ENCODE measurements at regions not wholly inside any gene's neighbourhood (a gene's known extent, or its start where the extent isn't known, plus 50 kb on each side); places are given as distances from the start of the nearest gene placed in this dataset.

DNA sequence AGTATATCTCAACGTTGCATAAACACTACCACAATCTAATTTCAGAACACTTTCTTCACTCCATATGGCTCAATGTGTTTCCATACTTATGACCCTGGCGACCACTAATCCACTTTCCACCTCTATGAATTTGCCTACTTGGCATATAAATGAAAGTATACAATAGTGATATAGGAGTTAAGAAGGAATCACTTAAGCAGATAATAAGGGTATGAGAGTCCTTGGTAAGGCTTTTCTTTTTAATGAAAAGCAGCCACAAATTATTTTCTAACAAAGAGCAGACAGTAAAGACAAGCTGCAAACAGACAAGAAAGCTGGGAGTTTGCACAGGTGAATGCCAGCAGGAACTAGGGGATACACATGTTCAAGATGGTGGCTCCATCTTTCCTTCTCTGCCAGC lies 615.1 kb upstream of the NUDT12 start:
- TF ChIP-seq GATA2 (IDR thresholded peaks at IDR 0.05; ENCODE audit: low read depth, low read length), result no peak
- TF ChIP-seq GATA3 (IDR thresholded peaks at IDR 0.05; ENCODE audit: low read depth, low read length), result no peak

- TF ChIP-seq GATA2 (IDR thresholded peaks at IDR 0.05; ENCODE audit: low read depth, low read length) (peak; percentile 70), GATA3 (IDR thresholded peaks at IDR 0.05; ENCODE audit: low read depth, low read length) (no peak)
These were observed 610.4 kb upstream of the NUDT12 start for GRCh38 chr5:104172976-104173375.

DNA sequence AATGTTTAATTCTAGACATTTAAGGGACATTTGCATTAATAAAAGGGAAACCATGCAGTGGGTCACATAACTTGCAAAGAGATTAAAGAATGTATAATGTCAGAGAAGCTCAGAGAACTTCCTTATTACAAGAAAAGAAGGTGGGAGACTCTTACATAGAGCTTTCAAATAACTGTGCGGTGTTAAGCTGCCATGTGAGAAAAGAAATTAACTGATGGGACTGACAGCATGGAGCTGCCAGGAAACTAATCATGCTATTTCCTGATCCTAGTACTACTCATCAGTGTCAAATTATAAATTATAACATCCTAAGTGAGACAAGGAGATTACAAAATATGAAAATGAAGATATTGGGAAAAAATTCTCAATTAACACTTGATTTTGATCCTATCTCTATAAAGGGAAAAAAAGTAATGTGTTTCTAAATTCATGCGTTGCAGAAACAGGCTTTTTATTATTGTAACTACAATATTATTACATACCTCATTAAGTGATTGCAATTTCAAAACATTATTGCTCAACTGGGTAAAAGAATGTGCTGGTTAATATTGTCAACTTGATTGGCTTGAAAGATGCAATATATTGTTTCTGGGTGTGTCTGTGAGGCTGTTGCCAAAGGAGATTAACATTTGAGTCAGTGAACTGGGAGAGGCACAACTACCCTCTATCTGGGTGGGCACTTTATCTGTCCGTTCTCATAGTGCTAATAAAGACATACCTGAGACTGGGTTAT lies 609.5 kb upstream of the NUDT12 start:
- TF ChIP-seq GATA3 (IDR thresholded peaks at IDR 0.05; ENCODE audit: low read depth, low read length), result no peak
- TF ChIP-seq GATA2 (IDR thresholded peaks at IDR 0.05; ENCODE audit: low read depth, low read length), result no peak

- no peak for TF ChIP-seq GATA3 (IDR thresholded peaks at IDR 0.05; ENCODE audit: low read depth, low read length)
- TF ChIP-seq GATA2 (IDR thresholded peaks at IDR 0.05; ENCODE audit: low read depth, low read length), result no peak
These were observed 608.3 kb upstream of the NUDT12 start for GRCh38 chr5:104170926-104171325.

DNA sequence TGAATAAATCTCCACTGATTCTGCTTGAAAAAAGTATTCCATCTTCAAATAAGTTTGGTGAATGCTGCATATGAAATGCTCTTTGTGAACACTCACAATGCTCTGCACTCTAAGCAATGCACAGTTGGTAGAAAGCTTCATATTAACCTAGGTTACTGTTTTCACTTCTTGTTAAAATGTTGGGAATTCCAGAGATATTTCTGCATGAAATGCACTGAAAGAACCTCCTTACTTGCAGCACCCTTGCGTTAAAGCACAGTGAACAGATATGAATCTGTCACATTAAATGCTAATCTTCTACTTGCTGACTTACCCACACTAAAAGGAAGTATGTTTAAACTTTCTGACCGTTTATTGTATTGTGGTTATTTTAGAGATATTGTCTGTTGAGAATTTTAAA lies 584.1 kb upstream of the NUDT12 start:
- TF ChIP-seq GATA2 (IDR thresholded peaks at IDR 0.05; ENCODE audit: low read depth, low read length), result no peak
- no peak for TF ChIP-seq GATA3 (IDR thresholded peaks at IDR 0.05; ENCODE audit: low read depth, low read length)

DNA sequence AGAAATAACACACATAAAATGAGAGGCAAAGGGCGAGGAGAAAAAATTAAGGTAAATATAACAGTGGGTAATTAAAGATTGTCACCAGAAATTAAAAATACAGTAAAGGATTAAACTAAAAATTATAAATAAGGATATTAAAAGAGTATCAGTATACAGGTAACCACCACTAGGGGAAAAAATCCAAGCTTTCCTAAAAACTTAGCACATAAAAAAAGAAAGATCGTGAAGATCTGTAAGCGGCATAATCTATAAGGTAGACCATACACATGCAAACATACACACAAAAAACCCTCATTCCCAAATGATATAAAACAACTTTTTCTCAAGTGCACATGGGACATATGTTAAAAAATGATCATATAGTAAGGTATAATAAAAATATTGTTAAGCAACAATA lies 577.3 kb upstream of the NUDT12 start:
- TF ChIP-seq GATA2 (IDR thresholded peaks at IDR 0.05; ENCODE audit: low read depth, low read length), result no peak
- TF ChIP-seq GATA3 (IDR thresholded peaks at IDR 0.05; ENCODE audit: low read depth, low read length), result no peak

DNA sequence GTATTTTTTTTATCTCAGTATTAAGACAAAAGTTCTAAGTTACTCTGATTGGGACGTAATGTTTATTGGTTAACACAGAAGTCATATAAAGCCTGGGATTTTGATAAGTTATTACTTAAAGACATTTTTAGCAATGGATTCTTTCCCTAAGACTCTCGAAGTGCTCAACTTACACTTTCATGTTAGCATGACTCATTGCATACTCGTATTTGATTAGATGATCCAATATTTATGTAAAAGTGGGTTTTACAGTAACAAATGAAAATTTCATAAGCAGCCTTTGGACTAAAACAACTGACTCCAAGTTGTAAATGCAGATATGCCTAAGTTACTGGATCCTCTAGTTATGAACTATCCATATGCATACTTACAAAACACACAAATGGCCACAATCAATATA lies 567.7 kb upstream of the NUDT12 start:
- TF ChIP-seq GATA2 (IDR thresholded peaks at IDR 0.05; ENCODE audit: low read depth, low read length) (no peak), GATA3 (IDR thresholded peaks at IDR 0.05; ENCODE audit: low read depth, low read length) (no peak)

DNA sequence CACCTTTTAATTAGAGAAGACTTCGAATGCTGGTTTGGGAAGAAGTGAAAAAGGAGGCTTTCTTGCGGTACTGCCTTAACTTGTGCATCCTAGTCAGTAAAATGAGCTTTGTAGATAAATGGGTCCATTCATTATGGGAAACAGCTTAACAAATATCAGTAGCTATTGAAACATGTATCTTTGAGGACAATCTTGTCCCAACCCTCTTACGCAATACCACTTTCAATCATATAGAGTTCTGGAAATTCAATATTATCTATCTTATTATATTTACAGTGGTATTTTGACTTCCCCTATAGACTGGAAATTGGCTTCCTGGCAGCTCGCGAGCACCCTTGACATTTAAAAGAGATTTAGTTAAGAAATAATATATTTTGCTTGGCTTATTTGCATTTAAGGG lies 565.8 kb upstream of the NUDT12 start:
- TF ChIP-seq GATA2 (IDR thresholded peaks at IDR 0.05; ENCODE audit: low read depth, low read length) (no peak), GATA3 (IDR thresholded peaks at IDR 0.05; ENCODE audit: low read depth, low read length) (no peak)

DNA sequence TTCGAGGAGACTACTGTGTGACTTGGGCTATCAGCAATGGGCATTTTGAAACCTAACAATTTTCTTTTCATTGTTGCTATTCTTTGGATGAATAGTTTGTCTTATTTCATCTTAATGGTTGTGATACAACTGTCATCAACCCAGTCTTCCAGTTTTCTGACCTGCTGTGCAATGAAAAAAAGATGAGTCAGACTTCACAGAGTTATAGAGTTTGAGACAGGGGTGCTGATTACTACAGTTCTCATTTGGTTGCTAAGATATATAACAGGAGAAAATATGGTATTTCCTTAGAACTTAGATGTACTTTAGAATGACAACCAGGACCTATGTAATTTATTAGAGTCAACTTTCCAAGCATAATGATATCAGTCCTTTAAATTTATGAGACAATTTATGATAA lies 564.4 kb upstream of the NUDT12 start:
- TF ChIP-seq GATA3 (IDR thresholded peaks at IDR 0.05; ENCODE audit: low read depth, low read length), result no peak
- no peak for TF ChIP-seq GATA2 (IDR thresholded peaks at IDR 0.05; ENCODE audit: low read depth, low read length)

DNA sequence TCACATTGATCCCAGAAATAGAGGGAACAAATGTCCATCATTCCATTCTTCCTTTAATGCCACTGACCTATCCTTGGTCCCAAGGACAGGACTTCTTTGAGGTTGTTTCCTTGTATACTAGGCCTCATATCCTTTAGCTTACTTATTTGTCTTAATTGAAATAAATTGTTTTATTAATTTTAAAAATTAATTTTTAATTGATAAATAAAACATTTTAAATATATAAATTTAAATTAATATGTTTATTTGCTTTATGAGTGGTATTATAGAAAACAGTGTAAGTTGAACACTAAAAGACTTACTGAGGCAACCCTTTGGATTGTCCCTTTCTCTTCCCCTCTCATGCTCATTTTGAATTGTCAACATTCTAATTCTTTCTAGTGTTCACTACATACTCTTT lies 556.9 kb upstream of the NUDT12 start:
- no peak for TF ChIP-seq GATA3 (IDR thresholded peaks at IDR 0.05; ENCODE audit: low read depth, low read length)
- TF ChIP-seq GATA2 (IDR thresholded peaks at IDR 0.05; ENCODE audit: low read depth, low read length), result no peak

DNA sequence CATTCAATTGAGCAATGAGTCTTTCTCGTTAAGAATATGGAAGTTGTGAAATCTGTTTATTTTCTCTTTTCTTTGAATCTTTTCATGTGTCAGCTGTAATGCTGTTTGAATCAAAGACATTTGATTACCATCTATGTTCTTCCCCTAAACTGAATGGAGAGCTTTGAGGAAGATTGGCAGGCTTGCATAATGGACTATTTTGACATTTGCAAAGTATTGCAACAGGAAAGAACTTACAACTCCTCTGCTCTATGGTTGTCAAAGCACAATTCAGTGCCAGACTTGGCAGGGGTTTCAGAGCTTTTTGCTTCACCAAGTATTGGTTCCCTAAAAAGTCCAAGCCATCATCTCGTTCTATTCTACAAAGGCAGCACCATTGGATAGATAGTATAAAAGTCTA lies 549.0 kb upstream of the NUDT12 start:
- TF ChIP-seq GATA3 (IDR thresholded peaks at IDR 0.05; ENCODE audit: low read depth, low read length) (no peak), GATA2 (IDR thresholded peaks at IDR 0.05; ENCODE audit: low read depth, low read length) (no peak)

GRCh38 chr5:104096451-104096850 lies 533.9 kb upstream of the NUDT12 start:
- TF ChIP-seq GATA2 (IDR thresholded peaks at IDR 0.05; ENCODE audit: low read depth, low read length) (no peak), GATA3 (IDR thresholded peaks at IDR 0.05; ENCODE audit: low read depth, low read length) (no peak)

GRCh38 chr5:104095527-104095926 lies 532.9 kb upstream of the NUDT12 start:
- TF ChIP-seq GATA2 (IDR thresholded peaks at IDR 0.05; ENCODE audit: low read depth, low read length) (no peak), GATA3 (IDR thresholded peaks at IDR 0.05; ENCODE audit: low read depth, low read length) (no peak)

- TF ChIP-seq GATA2 (IDR thresholded peaks at IDR 0.05; ENCODE audit: low read depth, low read length) (no peak), GATA3 (IDR thresholded peaks at IDR 0.05; ENCODE audit: low read depth, low read length) (no peak)
These were observed 526.5 kb upstream of the NUDT12 start for GRCh38 chr5:104088876-104089778.

GRCh38 chr5:104084896-104085295 lies 522.3 kb upstream of the NUDT12 start:
- TF ChIP-seq GATA2 (IDR thresholded peaks at IDR 0.05; ENCODE audit: low read depth, low read length) (no peak), GATA3 (IDR thresholded peaks at IDR 0.05; ENCODE audit: low read depth, low read length) (no peak)
